MM.1S (cell line): ENCODE measurements at regions not wholly inside any gene's neighbourhood (a gene's known extent, or its start where the extent isn't known, plus 50 kb on each side); places are given as distances from the start of the nearest gene placed in this dataset.

Experiments used
- EZH2 ChIP-seq: fragments of 300-600 bp; sonication (generic); optimal IDR thresholded peaks from 2 replicates; pipeline ENCODE3; 2017; ENCODE audit warnings: low read depth, mild to moderate bottlenecking, antibody characterized with exemption, low read length, mixed read lengths
- EZH2phosphoT487 ChIP-seq: fragments of 300-600 bp; sonication (generic); IDR thresholded peaks from 2 replicates; pipeline ENCODE4 v1.6.1; 2018; ENCODE audit warnings: antibody characterized with exemption, low read length
- TF ChIP-seq, protein P1 (sequence below): fragments of 300-600 bp; sonication (generic); IDR thresholded peaks from 2 replicates; pipeline ENCODE4 v1.5.1; 2016; ENCODE audit warnings: antibody characterized with exemption, low read length, mixed read lengths

DNA sequence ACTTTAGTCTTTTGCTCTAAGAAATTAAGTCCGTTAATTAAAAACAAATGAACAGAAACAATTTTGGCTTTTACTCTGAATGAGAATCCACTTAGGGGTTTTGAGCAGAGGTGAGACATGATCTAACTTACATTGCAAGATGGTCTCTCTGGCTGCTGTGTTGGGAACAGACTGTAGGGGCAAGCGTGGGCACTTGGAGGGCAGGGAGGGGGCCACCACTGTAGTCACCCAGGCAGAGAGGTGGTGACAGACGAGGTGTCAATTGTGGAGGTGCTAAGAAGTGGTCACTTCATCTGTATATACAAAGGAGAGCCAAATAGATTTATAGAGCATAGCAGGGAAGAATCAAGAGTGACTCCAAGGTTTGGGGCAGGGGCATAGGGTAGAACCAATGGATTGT is 71.1 kb upstream of the IRF2BP2 start:
- TF ChIP-seq, protein P1, sequence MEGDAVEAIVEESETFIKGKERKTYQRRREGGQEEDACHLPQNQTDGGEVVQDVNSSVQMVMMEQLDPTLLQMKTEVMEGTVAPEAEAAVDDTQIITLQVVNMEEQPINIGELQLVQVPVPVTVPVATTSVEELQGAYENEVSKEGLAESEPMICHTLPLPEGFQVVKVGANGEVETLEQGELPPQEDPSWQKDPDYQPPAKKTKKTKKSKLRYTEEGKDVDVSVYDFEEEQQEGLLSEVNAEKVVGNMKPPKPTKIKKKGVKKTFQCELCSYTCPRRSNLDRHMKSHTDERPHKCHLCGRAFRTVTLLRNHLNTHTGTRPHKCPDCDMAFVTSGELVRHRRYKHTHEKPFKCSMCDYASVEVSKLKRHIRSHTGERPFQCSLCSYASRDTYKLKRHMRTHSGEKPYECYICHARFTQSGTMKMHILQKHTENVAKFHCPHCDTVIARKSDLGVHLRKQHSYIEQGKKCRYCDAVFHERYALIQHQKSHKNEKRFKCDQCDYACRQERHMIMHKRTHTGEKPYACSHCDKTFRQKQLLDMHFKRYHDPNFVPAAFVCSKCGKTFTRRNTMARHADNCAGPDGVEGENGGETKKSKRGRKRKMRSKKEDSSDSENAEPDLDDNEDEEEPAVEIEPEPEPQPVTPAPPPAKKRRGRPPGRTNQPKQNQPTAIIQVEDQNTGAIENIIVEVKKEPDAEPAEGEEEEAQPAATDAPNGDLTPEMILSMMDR, result no peak
- TF ChIP-seq EZH2phosphoT487 (no peak), EZH2 (no peak)
